ENCODE measurements at regions not wholly inside any gene's neighbourhood (a gene's known extent, or its start where the extent isn't known, plus 50 kb on each side); places are given as distances from the start of the nearest gene placed in this dataset.

DNA sequence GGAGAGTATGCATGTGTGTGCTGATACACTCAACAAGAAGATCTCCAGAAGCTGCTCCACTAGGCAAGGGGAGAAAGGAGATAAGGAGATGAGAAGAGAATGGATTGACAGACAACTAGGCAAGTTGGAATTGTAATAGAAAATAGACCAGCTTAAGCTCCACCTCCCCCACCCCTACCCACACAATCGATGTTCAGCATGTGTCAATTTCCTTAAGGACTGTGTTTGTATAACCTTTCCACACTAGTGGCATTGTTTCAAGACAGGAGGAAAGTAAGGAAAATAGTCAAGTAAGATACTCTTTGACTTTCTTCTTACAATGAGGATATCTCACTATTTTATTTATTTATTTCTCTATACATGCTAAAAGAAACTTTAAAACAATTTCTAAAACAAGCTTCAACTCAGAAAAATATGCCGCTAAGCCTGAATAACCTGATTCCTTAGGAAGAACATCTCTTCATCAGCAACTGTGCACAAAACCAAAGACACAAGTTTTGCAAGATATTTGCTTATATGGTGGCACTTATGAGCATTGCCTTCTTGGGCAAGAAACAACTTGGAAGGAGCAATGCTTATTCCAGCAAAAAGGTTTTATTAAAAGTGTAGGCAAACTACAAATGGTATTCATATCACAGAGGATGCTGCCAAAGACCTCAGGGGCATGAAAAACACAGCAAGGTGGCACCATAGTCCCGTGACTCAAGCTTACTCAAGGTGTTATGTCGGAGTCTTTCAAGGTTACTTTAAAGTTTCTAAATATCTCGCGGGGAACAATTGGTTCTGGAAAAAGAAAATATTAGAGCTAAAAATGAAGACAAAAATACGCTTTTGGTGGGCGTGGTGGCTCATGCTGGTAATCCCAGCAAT is 249.1 kb downstream of the COL12A1 start:
- no peak for DNase-seq

DNA sequence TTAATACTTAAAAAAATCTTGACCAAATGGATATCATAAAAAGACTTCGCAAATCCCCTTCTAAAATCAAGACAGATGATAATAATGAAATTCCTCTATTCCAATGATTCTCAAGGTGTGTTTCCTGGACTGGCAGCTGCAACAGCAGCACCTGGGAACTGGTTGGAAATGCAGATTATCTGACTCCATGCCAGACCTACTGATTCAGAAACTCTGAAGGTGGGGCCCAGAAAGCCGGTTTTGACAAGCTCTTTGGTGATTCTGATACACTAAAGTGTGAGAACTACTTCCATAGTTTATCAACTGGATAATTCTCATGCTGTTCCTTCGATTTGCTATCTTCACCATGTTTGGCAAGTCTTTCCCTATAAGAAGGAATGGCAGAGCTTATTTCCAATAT is 252.1 kb downstream of the COL12A1 start:
- DNase-seq = no peak

DNA sequence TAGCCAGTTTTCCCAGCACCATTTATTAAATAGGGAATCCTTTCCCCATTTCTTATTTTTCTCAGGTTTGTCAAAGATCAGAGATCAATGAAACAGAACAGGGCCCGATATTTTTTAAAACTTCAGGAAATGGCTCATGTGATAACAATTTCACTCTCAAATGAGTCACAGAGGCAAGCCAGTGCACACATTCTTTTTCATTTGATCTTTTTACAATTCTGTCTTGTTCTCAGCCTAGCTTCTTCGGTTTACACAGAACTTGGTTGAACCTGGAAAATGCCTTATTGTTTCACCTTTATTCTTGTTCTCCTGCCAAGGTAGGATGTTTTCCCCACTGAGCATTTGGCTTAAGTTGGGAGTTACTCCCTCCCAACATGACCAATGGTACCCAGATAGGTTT is 258.9 kb downstream of the COL12A1 start:
- no peak for DNase-seq

DNA sequence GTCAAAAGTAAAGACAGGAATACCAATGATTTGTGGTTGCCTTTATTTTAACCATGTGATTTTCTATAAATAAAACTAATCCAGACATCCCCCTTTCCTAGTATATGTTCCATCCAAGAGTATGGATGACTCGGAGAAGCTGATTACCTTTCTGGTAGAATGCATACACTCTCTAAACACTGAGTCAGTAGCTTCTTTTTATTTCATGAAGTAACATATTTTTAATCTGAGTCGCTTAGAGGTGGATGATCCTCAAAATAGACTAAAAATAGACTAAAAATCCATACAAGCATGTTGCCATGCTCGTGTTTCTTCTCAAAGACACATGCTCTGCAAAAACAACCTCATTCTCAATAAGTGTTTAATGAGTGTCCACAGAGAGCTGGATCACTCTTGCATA is 263.7 kb downstream of the COL12A1 start:
- no peak for DNase-seq

DNA sequence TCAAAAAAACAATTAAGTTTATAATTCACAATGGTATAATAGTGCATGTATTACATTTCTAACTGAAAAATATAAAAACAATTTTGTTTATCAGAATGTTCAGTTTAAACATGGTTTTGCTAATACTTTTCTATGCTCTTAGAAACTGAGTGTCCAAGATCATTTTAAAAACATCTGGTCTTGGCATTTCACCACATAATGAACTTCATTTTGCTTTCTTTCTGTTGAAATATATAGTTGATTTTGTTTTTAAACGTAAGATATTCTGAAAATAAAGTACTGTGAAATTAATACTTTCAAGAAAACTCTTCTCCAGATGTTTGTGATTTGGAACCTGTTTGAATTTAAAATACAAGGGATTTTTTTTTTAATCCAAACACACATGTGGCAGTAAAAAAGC is 264.4 kb downstream of the COL12A1 start:
- DNase-seq = no peak

DNA sequence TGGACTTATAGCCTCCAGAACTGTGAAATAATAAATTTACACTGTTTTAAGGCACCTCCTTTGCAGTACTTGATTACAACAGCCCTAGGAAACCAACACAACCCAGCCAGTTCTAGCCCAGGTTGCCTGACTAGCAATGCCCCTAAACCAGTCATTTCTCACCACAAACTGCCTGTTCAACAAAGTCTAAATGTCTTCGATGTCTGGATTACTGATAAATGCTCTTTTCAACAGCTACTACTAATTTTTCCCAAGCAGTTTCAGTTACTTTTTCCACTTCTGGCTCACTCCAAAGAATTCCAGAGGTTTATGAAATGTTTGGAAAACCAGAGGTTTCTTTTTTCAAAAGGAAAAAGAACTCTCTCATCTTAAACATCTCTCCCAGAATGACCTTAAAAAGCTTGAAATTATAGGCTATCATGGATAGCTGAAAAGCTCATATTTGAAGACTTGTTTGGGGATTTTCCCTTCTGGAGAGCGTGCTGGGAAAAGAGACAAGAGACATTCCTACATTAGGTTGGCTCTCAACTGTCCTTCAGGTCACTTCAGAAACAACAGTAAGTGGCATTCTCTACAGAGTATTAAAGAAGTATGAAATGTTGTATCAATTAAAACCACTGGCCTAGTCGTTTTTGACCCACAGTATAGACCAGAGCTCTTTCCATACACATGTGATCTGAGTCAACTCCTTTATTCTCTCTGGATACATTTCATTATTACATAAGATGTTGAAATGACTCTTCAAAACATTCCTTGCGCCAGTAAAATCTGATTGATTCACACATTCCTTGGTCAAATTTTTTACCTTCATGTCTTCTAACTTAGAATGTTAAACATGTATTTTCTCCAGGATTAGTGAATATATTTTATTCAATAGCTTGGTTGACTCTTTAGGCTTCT is 265.9 kb downstream of the COL12A1 start:
- DNase-seq = no peak

DNA sequence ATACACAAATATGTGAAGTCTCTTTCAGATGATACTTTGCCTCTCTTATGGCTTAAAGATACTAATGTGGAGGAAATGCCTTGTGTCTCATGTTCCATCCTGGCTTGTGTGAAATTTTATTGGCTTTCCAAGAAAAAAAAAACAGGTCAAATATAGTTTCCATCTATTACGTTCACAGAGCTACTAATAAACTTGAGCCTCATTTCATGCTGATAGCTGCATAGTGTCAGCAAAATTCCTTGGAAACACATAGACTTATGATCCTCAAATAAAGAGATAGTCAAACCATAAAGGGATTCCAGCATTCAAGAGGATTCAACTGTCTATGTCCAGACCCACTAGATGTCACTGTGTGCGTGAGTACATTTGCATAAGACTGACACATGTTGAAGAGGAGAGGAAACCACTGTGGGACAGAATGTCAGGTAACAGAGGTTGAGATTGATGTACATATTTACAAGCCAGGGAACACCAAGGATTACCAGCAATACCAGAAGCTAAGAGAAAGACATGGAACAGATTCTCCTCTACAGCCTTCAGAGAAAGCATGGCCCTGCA is 266.6 kb downstream of the COL12A1 start:
- DNase-seq = no peak

DNA sequence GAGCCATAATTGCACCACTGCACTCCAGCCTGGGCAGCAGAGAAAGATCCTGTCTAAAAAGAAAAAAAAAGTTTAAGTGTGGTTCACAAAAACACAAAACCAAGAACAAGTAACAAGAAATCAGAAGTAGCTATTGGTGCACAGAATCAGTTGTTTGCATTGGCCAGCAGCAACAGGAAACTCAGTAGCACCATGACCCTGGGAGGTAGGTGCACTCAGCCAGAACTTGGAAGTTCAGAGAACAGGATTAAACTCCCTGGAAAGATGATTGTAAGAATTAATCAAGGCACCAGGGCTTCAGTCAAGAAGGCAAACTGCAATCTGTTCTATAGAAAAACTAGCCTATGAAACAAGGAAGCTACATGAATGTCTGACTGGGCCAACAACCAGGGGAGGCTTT is 267.9 kb downstream of the COL12A1 start:
- DNase-seq = no peak

DNA sequence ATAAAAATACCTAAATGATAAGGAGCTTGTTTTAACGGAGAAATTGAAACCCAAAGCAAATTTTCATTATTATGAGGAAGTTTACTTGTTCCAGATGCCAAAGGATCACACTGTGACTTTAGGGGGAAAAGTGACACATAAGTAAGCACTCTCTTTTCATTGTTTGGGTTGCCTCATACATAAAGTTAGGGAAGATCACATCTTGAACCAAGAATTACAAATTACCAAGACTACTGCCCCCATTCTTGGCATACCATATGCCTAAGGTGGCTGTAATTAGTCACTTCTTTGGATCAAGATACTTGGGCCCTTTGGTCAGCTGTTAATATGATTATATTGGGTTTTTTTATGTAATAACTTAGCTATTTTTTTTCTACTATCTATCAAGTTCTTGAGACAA is 269.0 kb downstream of the COL12A1 start:
- no peak for DNase-seq

DNA sequence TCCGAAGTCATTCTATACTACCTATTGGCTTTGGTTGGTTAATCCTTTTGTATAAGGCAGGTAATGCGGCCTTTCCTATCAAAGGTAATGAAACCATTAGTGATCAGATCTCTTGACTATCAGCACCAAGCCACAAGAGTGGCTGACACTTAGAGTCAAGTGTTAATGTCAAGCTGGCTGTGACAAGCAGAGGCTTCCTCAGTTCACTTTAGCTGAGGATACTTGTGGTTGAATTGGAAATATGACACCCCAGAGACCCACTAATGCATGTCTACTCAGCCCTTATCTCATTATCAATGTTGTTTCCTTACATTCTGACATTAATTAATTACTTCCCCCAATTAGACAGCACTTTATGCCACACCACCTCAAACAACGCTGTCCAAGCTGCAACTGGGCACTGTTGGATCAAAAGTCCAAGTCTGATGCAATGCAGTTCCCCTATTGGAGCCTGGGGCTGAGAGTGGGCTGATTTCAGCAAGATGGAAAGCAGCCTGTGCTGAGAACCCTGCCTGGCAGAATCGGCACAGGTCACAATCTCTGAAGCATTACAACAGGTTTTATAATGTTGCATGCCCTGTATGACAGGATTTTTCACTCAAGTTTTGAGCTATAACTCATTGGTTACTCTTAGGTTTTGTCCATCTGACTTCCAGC is 273.5 kb downstream of the COL12A1 start:
- DNase-seq = no peak

DNA sequence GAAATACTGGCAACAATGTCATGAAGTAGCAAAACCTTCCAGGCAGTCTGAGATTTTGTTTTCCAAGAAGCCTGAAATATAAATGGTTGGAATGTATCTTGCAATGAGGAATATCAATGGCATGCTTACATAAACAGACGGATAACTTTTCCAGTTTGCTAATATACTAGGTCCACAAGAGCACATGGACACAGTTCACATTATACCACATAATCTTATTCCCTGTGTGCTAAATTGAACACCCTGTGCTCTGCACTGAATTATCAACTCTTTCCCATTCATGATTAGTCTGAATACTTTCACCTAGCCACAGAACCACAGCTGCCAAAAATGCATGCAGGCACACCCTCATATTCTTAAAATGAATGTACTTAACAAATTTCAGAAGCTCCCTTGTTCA is 274.3 kb downstream of the COL12A1 start:
- DNase-seq = no peak

DNA sequence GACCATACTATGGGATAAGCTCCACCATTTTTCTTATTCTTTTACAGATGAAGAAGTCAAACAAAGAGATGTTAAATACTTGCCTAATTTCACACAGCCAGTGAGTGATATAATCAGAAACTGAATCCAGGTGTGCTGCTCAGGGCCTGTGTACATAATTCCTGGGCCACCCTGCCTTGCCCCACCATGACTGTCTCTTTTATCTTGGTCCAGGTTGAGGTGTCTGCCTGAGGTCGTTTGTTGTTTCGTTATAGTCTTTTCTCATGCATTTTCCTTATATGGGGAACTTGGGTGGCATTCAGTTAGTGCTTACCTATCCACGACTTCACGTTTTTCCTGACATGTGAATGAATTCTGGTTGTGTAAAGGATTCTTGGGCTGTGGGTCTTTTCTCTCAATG is 277.6 kb downstream of the COL12A1 start:
- no peak for DNase-seq

DNA sequence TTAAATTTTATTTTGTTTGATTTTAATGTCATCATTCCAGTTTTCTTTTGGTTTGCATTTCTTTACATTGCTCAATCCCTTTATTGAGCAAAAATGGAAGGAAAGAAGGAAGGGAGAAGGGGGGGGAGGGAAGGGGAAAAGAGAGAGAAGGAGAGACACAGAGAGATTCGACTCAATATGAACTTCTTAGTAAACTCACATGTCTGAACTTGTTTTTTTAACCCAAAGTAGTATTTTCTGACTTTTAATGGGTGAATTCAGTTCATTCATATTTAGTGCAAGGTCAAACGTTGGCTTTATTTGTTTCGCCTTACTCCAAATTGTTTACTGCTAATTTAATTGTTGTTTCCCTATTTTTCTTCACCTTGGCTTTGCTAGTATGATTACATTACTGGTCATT is 278.6 kb downstream of the COL12A1 start:
- no peak for DNase-seq

DNA sequence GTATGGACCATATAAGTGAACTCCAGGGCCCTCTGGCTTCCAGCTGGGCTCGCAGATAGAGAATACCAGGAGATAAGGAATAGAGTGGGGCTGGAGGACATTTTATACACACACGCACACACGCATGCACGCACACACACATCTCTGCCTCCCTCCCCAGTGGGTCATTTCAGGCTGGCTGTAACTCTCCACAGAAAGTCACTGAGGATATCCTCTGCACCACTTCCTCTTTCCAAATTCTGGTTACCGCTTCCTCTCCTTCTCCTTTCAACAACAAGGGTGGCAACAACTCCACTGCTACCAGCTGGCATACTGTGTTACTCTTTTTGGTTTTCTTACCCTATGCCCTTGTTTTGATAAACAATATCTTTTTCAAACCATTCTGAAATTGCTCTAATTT is 280.2 kb downstream of the COL12A1 start:
- no peak for DNase-seq

DNA sequence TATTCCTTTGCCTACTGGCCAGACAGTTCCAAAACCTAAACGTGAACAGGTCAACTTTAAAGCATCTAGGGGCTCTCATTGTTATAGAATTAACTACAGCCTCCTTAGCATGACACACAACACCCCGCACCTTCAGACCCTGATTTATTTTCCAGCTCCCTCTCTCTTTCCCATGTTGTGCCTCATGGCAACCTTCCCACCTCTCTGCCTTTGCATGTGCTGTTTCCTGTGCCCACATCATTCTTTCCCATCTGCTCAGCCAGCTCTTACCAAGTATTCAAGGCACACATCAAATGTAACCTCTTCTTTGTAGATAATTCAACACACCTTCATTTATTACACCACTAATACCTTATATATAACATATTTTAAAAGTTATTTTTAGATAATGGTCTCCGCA is 291.0 kb downstream of the COL12A1 start:
- DNase-seq = no peak

DNA sequence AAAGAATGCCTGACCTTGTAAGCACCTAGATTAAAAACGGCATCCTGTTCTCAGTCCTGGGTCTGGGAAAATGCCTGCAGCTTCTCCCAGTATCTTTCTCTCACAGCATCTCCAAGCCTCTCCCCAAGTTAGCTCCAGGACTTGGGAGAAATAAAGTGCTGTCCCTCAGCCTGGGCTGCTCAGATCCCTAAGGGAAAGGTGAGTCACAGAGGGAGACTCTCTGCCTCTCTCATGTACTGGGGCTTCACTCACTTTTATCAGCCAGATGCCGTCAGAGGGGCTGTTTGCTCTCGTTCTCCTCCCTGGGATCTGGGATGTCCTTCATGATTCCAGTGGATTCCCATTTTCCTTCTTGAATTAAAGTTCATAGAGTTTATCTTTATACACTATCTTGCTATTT is 293.6 kb downstream of the COL12A1 start:
- no peak for DNase-seq

DNA sequence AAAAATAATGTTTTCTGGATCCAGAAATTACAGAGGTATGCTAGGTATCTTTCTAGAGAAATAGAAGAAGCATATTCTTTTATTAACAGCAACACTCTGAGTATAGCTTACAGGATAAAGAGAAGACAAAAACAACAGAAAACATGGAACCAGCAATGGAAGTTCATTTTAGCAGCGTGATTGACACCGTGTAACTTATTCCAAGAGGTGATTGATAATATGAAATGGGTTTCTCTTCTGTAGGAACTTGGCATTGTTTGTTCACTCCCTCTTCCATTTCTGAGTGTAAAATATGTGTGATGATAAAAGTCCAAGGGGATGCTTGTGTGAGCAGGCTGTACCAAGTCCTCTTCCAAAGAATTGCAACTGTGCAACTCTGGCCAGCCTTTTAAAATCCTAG is 303.0 kb downstream of the COL12A1 start:
- no peak for DNase-seq

DNA sequence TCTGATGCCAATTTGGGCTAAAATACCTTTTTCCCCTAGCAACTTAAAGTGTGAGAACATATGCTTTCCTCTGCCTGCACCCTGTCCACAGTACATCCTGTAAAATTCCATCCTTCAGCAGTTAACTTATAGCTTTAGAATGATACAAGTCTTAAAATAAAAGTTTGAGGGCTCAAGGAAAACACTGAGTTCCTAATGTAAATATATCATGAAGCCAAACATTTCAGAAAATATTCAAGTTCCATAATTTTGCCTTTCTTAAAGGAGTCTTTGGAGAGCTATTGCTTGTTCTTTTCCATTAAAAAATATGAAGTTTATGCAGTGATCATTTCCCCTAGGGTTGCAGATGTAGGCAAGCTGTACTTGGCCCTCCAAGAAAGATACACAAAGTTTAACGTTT is 303.8 kb downstream of the COL12A1 start:
- no peak for DNase-seq

DNA sequence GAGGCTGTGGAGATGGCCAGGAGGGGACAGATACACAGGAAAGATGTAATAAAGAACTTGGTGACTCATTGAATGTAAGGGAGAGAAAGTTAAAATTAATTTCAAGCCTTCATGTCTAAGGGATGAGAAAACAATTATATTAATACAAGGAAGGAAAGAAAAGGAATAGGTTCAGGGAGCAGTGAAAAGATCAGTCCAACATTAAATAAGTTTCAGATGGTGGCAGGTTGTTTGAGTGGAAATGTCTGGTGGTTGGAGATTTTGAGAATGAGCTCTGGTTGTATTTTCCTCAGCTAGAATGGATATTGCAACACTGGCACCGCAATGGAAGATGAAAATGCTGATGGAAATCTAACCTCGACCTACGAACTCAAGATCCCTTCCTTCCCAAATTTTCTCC is 304.3 kb downstream of the COL12A1 start:
- no peak for DNase-seq

DNA sequence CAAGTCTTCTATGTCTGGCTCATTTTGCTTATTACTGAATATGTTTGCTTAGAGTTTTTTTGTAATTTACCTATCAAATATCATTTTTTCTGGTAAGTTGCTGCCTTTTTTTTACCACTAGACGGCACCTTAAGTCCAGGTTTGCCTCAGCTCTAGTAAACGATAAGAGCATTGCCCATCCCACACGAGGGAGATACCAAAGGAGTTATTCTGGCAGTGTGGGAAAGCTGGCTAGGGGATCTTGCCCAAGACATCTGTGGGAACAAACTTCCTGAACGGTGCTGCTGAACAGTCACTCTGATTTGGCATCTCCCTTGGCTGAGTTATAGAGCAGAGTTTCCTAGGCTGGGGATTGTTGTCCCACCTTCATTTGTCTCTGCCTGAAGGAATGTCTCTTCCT is 306.4 kb downstream of the COL12A1 start:
- DNase-seq = no peak

DNA sequence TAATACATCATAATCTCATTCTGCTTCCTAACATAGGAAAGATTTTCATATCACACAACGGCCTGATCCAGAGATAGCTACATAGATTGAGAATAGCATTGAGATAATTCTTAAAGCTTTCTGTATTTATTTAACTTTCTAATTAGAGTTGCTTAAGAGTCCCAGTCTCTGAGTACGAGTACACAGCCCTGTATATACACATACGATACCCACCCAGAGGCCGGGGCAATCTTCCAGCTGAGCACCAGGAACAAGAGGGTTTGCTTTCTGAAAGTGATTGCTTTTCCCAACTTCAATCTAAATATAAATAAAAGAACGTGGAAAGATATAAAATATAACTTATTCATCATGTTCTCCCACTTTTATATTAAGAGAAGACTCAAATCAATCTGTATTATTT is 313.8 kb downstream of the COL12A1 start:
- DNase-seq = no peak

DNA sequence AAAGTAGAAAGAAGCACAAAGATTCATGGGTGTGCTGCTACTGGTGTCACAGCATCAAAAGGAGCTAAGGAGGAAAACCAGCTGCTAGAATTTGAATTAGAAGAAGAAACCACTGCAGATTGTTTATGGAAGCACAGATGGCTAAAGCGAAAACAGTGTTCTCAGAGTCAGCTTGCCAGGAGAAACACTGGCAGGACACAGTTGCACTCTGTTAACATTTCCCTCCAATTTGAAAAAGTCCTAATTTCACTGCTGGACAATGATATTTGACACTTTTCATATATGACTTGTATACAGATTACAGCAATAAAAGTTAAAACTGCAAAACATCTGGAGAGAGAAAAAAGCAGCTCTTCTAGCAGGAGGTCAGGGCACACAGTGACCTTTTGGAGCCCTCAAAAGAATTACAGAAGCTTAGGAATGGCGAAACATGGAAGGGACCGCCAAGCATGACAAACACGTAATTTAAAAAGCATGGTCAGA is 314.5 kb downstream of the COL12A1 start:
- no peak for DNase-seq
